Karpas-422 (cell line): ENCODE measurements at regions not wholly inside any gene's neighbourhood (a gene's known extent, or its start where the extent isn't known, plus 50 kb on each side); places are given as distances from the start of the nearest gene placed in this dataset.
A peak's percentile ranks its signal among the peaks of the same experiment; 100 is the strongest.

Experiments
- DNase-seq: peaks from one replicate; pipeline ENCODE4 v3.0.0-alpha.2; 2015
- H2AFZ ChIP-seq: fragments of 200-600 bp; sonication (generic); 2 replicates; pipeline ENCODE4 v1.6.1; 2014; ENCODE audit warnings: antibody characterized with exemption, low read length, mixed read lengths
- H3K27ac ChIP-seq: fragments of 200-600 bp; sonication (generic); 2 replicates; pipeline ENCODE4 v1.5.1; 2014; ENCODE audit warnings: mild to moderate bottlenecking, low read length, moderate library complexity
- H3K27me3 ChIP-seq: fragments of 200-600 bp; sonication (generic); 2 replicates; pipeline ENCODE4 v1.6.1; 2014; ENCODE audit warnings: low read length, mixed read lengths
- H3K36me3 ChIP-seq: fragments of 200-600 bp; sonication (generic); 2 replicates; pipeline ENCODE4 v1.6.1; 2014; ENCODE audit warnings: low read length, mixed read lengths; ENCODE audit not compliant: insufficient read depth
- H3K4me1 ChIP-seq: fragments of 200-600 bp; sonication (generic); 2 replicates; pipeline ENCODE4 v1.6.1; 2014; ENCODE audit warnings: mild to moderate bottlenecking, low read length, mixed read lengths
- H3K4me2 ChIP-seq: fragments of 200-600 bp; sonication (generic); 2 replicates; pipeline ENCODE4 v1.6.1; 2014; ENCODE audit warnings: low read length, low read depth, mild to moderate bottlenecking; ENCODE audit not compliant: poor library complexity, severe bottlenecking
- H3K4me3 ChIP-seq: fragments of 200-600 bp; sonication (generic); 2 replicates; pipeline ENCODE4 v1.5.1; 2014; ENCODE audit warnings: mild to moderate bottlenecking, antibody characterized with exemption, low read length, mixed read lengths
- H3K79me2 ChIP-seq: fragments of 200-600 bp; sonication (generic); 2 replicates; pipeline ENCODE4 v1.6.1; 2014; ENCODE audit warnings: mild to moderate bottlenecking, low read length, mixed read lengths
- H3K9ac ChIP-seq: fragments of 200-600 bp; sonication (generic); 2 replicates; pipeline ENCODE4 v1.6.0; 2014; ENCODE audit warnings: low read length
- H3K9me2 ChIP-seq: fragments of 200-600 bp; sonication (generic), shearing (Covaris generic); replicated peaks from 2 replicates; pipeline ENCODE4 v1.6.0; 2014; ENCODE audit warnings: mild to moderate bottlenecking, low read length, moderate library complexity; ENCODE audit not compliant: insufficient read depth
- H3K9me3 ChIP-seq: fragments of 300-700, 200-600 bp; sonication (generic); 2 replicates; pipeline ENCODE4 v1.6.1; 2014; ENCODE audit warnings: low read length, mixed read lengths
- H4K20me1 ChIP-seq: fragments of 200-600 bp; sonication (generic); 2 replicates; pipeline ENCODE4 v1.6.1; 2014; ENCODE audit warnings: mild to moderate bottlenecking, antibody characterized with exemption, low read length, low read depth; ENCODE audit not compliant: insufficient read depth

DNA sequence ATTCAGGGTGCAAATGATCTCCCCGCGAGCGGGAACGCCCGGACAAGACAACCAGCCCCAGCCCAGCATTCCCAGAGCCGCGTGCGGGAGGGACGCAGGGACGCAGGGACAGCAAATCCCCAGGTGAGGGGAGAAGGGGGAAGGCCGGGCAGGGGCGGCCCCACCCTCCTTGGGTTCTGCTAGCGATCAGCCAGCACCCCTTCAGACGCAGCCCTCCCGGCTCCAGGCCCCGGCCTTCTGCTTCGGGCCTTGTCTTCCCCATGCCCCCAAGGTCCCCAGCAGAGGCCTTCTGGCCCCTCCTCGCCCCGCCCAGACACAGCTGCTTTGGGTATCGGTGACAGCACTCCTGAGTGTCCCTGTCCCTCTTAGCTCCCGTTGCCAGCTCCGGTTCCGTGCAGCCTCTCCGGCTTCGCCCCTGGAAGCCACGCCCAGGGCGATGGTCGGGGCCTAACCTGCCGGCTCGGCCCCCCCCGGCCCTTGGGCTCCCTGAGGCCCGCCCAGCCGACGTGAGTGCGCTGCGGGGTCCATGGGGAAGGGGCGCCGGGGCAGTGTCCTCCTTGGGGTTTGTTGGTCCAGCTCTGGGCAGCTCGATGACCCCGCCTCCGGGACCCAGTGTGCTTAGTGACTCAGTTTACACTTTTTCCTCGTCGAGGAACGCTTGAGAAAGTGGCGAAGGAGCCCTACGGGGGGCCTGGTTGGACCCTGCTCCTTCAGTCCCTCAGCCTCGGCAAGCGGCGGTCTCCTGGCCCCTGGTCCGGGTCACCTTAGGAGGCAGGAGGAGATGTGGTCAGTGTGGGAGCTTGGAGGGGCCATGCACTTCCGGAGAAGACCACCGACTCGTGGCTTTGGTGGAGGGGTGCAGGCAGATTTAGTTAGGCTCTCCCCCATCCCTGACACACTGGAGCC, 50.5 kb upstream of the AMZ2 start:
- Histone ChIP-seq H4K20me1 (no peaks in the 10 kb centered on the region), H3K9me2 (no peaks in the 10 kb centered on the region), H3K36me3 (no peaks in the 10 kb centered on the region), H2AFZ (peak overlapping the region; percentile 75; the same call in 1 of the 2 replicates), H3K4me1 (peaks cover 43% of the 10 kb centered on the region), H3K9ac (peak overlapping the region; percentile 74), H3K79me2 (no peaks in the 10 kb centered on the region), H3K4me3 (peak overlapping the region; percentile 74), H3K4me2 (peak overlapping the region; percentile 99), H3K27ac (no peak overlapping the region), H3K27me3 (no peaks in the 10 kb centered on the region), H3K9me3 (no peaks in the 10 kb centered on the region)
- peak; percentile 67 for DNase-seq

DNA sequence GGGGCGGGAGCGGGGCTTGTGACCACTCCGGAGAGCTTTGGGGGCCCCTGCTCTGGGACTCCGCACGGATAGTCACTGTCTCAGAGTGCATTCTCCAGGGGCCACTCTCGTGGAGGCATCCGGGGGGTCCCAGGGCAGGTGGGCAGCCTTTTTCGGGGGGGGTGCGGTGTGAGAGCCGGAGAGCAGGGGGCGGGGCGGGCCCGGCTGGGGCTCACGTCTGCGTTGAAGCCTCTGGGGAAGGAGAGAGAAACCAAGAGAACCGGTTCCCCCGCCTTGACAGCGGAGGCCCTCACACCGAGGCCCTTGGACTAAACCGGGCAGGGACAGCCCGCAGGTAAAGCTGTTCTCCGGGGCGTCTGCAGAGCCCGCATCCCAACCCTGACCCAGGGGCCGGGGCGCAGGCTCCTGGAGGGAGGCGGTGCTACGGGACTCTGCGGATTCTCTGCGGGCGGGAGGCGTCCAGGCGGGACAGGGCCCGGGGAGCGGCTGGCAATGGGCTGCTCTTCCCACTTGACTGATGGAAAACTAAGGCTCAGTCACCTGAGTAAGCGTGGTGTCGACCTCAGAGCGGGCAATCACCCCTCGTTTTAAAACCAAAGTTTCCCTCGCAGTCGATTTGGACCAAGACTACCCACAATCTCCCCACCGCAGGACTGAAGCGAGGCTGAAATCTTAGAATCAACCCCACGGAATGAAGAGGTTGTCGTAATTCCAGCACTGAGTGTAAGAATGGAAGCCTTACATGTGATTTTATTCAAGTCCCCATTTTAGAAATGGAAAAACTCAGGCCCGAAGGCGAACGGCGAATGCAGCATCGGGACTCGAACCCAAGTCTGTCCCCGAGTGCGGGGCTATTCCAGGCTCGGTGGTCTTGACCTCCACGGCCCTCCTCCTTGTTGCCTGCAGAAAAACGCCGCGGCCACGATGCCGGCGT, 49.6 kb upstream of the AMZ2 start:
- Histone ChIP-seq H3K27ac (no peak overlapping the region), H3K4me1 (peaks cover 43% of the 10 kb centered on the region), H2AFZ (no peak overlapping the region), H3K4me3 (no peak overlapping the region), H3K4me2 (peak overlapping the region; percentile 99), H3K79me2 (no peaks in the 10 kb centered on the region), H4K20me1 (no peaks in the 10 kb centered on the region), H3K9me3 (no peaks in the 10 kb centered on the region), H3K9me2 (no peaks in the 10 kb centered on the region), H3K36me3 (no peaks in the 10 kb centered on the region), H3K9ac (no peak overlapping the region), H3K27me3 (no peaks in the 10 kb centered on the region)
- no peak for DNase-seq
